Muscle of back (tissue), 3 donors: ENCODE measurements at regions not wholly inside any gene's neighbourhood (a gene's known extent, or its start where the extent isn't known, plus 50 kb on each side); places are given as distances from the start of the nearest gene placed in this dataset.
"Not testable (repeated sequence)": the region's sequence is repeated elsewhere in the genome, so short reads cannot be mapped to it uniquely, and the experiment has no call there.

Experiments
- DNase-seq, 3 donors: peaks; one replicate each; pipeline versions ENCODE4 v3.0.0 to v3.0.0-alpha.2; 2013

- no peak for DNase-seq
These were observed 105.4 kb upstream of the TLL1 start for GRCh38 chr4:165767671-165768070.

GRCh38 chr4:165768281-165768680 is 104.8 kb upstream of the TLL1 start:
- DNase-seq, result no peak

- no peak for DNase-seq
These were observed 98.7 kb upstream of the TLL1 start for GRCh38 chr4:165774326-165774725.

GRCh38 chr4:165779950-165780670 is 92.9 kb upstream of the TLL1 start:
- DNase-seq, result no peak

GRCh38 chr4:165780735-165781134 is 92.3 kb upstream of the TLL1 start:
- no peak for DNase-seq

- DNase-seq, result peak in 1 of 3 donors; percentile 58
These were observed 90.4 kb upstream of the TLL1 start for GRCh38 chr4:165782623-165783022.

GRCh38 chr4:165783626-165784025 is 89.4 kb upstream of the TLL1 start:
- DNase-seq, result no peak

GRCh38 chr4:165784672-165785071 is 88.4 kb upstream of the TLL1 start:
- DNase-seq, result peak in 2 of 3 donors; percentile 55 to 57

- no peak for DNase-seq
These were observed 87.7 kb upstream of the TLL1 start for GRCh38 chr4:165785337-165785736.

GRCh38 chr4:165787516-165788274 is 85.3 kb upstream of the TLL1 start:
- DNase-seq, result peak in 2 of 3 donors; percentile 21 to 67

- DNase-seq, result peak; percentile 49 to 73 (median 59)
These were observed 84.2 kb upstream of the TLL1 start for GRCh38 chr4:165788686-165789463.

- DNase-seq, result peak in 1 of 3 donors; percentile 62
These were observed 79.8 kb upstream of the TLL1 start for GRCh38 chr4:165793236-165793635.

GRCh38 chr4:165794834-165795233 is 78.2 kb upstream of the TLL1 start:
- no peak for DNase-seq

- no peak for DNase-seq
These were observed 73.6 kb upstream of the TLL1 start for GRCh38 chr4:165799384-165799815.

GRCh38 chr4:165802452-165802851 is 70.6 kb upstream of the TLL1 start:
- no peak for DNase-seq

- no peak for DNase-seq
These were observed 70.0 kb upstream of the TLL1 start for GRCh38 chr4:165803005-165803404.

- DNase-seq, result no peak
These were observed 67.6 kb upstream of the TLL1 start for GRCh38 chr4:165805406-165805805.

- no peak for DNase-seq
These were observed 66.4 kb upstream of the TLL1 start for GRCh38 chr4:165806613-165807012.

- no peak for DNase-seq
These were observed 62.3 kb upstream of the TLL1 start for GRCh38 chr4:165810726-165811125.

GRCh38 chr4:165813606-165814005 is 59.4 kb upstream of the TLL1 start:
- DNase-seq, result no peak

- no peak for DNase-seq
These were observed 58.6 kb upstream of the TLL1 start for GRCh38 chr4:165814256-165815020.

GRCh38 chr4:165819126-165819525 is 53.9 kb upstream of the TLL1 start:
- not testable (repeated sequence) for DNase-seq
